Endodermal cell (in vitro differentiated cells): ENCODE measurements at regions not wholly inside any gene's neighbourhood (a gene's known extent, or its start where the extent isn't known, plus 50 kb on each side); places are given as distances from the start of the nearest gene placed in this dataset.

Experiments
- DNase-seq: peaks from one replicate; pipeline ENCODE4 v3.0.0-alpha.2; 2017
- H3K27ac ChIP-seq: 2 replicates; pipeline ENCODE4 v1.5.1; 2013; ENCODE audit warnings: mild to moderate bottlenecking, low read depth, low read length, moderate library complexity
- H3K27me3 ChIP-seq: 2 replicates; pipeline ENCODE4 v1.6.1; 2013; ENCODE audit warnings: mild to moderate bottlenecking, low read length, moderate library complexity; ENCODE audit not compliant: insufficient read depth, control insufficient read depth, poor library complexity, severe bottlenecking
- H3K36me3 ChIP-seq: 2 replicates; pipeline ENCODE4 v1.7.0; 2013; ENCODE audit warnings: mild to moderate bottlenecking, low read length, moderate library complexity; ENCODE audit not compliant: control insufficient read depth, insufficient read depth
- H3K4me1 ChIP-seq: one replicate; pipeline ENCODE4 v1.7.0; 2013; ENCODE audit warnings: low read length; ENCODE audit not compliant: control insufficient read depth, insufficient read depth
- H3K4me3 ChIP-seq: 2 replicates; pipeline ENCODE4 v1.5.1; 2013; ENCODE audit warnings: mild to moderate bottlenecking, low read length, moderate library complexity
- H3K9ac ChIP-seq: 2 replicates; pipeline ENCODE4 v1.6.1; 2013; ENCODE audit warnings: mild to moderate bottlenecking, low read length, moderate library complexity; ENCODE audit not compliant: poor library complexity, severe bottlenecking; ENCODE audit errors: extremely low read depth
- H3K9me3 ChIP-seq: 2 replicates; pipeline ENCODE4 v1.6.1; 2013; ENCODE audit warnings: mild to moderate bottlenecking, low read length, moderate library complexity; ENCODE audit not compliant: control insufficient read depth
- H3K27ac Mint-ChIP-seq: 2 replicates; pipeline ENCODE4 v1.8.0; 2020; ENCODE audit warnings: mixed read lengths
- H3K27me3 Mint-ChIP-seq: 2 replicates; pipeline ENCODE4 v1.8.0; 2021; ENCODE audit warnings: mild to moderate bottlenecking, mixed read lengths; ENCODE audit not compliant: insufficient read depth
- H3K36me3 Mint-ChIP-seq: 2 replicates; pipeline ENCODE4 v1.8.0; 2020; ENCODE audit warnings: low read depth, mixed read lengths
- H3K4me1 Mint-ChIP-seq: 2 replicates; pipeline ENCODE4 v1.8.0; 2020; ENCODE audit warnings: mixed read lengths
- H3K4me3 Mint-ChIP-seq: 2 replicates; pipeline ENCODE4 v1.8.0; 2020; ENCODE audit warnings: mild to moderate bottlenecking, moderate library complexity, mixed read lengths
- H3K9me3 Mint-ChIP-seq: 2 replicates; pipeline ENCODE4 v1.8.0; 2020; ENCODE audit warnings: mild to moderate bottlenecking, mixed read lengths
- WGBS, 2 experiments: methylation state at CpG; one replicate each; pipeline versions ENCODE4 v1.1.5 to v1.1.7; 2013; ENCODE audit warnings: missing lambda C conversion rate in 2 of 2, mixed read lengths in 1 of 2; ENCODE audit not compliant: insufficient coverage in 1 of 2, insufficient read length in 1 of 2; 5-methylcytosine and 5-hydroxymethylcytosine counted together
- TF ChIP-seq, protein P1 (sequence below): fragments of 200-600 bp; sonication (generic); conservative IDR thresholded peaks from 2 replicates; pipeline ENCODE4 v1.5.0; 2021; ENCODE audit warnings: antibody characterized with exemption, mild to moderate bottlenecking

DNA sequence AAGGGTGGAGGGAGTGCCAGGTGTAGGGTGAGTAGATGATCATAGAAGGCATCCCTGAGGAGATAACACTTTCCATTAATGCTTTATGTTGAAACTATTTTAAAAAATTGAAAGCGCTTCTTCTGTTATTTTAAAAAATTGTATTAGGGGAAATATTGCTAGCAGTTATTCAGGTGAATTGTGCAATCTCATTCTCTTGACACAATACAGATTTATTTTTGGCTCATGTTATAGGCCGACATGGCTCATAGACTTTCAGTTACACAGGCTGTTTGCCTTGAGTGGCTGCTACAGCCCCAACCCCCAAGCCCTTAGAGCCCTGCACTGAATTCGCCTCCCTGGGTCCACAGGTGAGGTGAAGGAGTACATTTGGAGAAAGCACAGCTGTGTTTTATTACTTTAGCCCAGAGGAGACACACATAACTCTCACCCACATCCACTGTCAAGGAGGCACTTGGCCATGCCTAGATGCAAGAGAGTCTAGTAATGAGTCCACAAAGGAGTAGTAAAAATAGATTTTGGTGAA is 228.2 kb downstream of the RFPL4B start:
- Histone ChIP-seq H3K4me1 (no peaks in the 10 kb centered on the region), H3K9me3 (no peaks in the 10 kb centered on the region), H3K36me3 (no peaks in the 10 kb centered on the region), H3K27me3 (no peaks in the 10 kb centered on the region), H3K9ac (no peak overlapping the region), H3K27ac (no peak overlapping the region), H3K4me3 (no peak overlapping the region)
- Mint-ChIP-seq H3K4me3 (no peak overlapping the region), H3K27ac (no peak overlapping the region), H3K9me3 (no peaks in the 10 kb centered on the region), H3K4me1 (no peaks in the 10 kb centered on the region), H3K27me3 (no peaks in the 10 kb centered on the region), H3K36me3 (no peaks in the 10 kb centered on the region)
- 89 to 100% methylated on average over 2 to 3 of the region's 3 CpGs for WGBS, 2 experiments
- TF ChIP-seq, protein P1, sequence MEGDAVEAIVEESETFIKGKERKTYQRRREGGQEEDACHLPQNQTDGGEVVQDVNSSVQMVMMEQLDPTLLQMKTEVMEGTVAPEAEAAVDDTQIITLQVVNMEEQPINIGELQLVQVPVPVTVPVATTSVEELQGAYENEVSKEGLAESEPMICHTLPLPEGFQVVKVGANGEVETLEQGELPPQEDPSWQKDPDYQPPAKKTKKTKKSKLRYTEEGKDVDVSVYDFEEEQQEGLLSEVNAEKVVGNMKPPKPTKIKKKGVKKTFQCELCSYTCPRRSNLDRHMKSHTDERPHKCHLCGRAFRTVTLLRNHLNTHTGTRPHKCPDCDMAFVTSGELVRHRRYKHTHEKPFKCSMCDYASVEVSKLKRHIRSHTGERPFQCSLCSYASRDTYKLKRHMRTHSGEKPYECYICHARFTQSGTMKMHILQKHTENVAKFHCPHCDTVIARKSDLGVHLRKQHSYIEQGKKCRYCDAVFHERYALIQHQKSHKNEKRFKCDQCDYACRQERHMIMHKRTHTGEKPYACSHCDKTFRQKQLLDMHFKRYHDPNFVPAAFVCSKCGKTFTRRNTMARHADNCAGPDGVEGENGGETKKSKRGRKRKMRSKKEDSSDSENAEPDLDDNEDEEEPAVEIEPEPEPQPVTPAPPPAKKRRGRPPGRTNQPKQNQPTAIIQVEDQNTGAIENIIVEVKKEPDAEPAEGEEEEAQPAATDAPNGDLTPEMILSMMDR = no peak
- no peak for DNase-seq

DNA sequence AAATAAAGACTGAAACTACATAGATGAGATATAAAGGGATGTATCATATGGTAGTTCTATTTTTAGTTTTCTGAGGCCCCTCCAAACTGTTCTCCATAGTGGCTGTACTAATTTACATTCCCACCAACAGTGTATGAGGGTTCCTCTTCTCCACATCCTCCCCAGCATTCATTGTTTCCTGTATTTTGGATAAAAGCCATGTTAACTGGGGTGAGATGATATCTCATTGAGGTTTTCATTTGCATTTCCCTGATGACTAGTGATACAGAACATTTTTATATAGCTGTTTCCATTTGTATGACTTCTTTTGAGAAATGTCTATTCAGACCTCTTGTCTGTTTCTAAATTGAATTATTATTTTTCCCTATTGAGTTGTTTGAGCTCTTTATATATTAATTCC is 229.3 kb downstream of the RFPL4B start:
- Mint-ChIP-seq H3K36me3 (no peaks in the 10 kb centered on the region), H3K27ac (no peak overlapping the region), H3K9me3 (no peaks in the 10 kb centered on the region), H3K4me3 (no peak overlapping the region), H3K27me3 (no peaks in the 10 kb centered on the region), H3K4me1 (no peaks in the 10 kb centered on the region)
- Histone ChIP-seq H3K4me1 (no peaks in the 10 kb centered on the region), H3K27ac (no peak overlapping the region), H3K27me3 (no peaks in the 10 kb centered on the region), H3K36me3 (no peaks in the 10 kb centered on the region), H3K9ac (no peak overlapping the region), H3K9me3 (no peaks in the 10 kb centered on the region), H3K4me3 (no peak overlapping the region)
- TF ChIP-seq, protein P1 = no peak
- no peak for DNase-seq

DNA sequence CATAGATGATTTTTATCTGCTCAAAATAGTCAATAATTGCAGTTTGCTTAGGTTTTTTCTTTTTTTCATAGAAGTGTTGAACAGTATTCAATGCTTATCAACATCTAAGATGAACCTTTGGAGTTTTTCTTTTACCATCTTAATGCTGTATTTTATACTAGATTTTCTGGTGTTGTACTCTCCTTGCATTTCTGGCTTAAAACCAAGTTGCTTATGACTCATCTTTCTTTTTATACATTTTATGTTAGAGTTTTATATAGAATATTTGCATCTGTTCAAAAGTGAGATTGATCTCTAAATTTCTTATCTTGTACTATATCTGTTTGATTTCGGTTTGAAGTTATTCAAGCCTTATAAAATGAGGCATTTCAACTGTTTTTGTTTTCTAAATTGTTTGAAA is 232.5 kb downstream of the RFPL4B start:
- WGBS, 2 experiments = 92% methylated on average over 1 of the region's 1 CpG; no CpG with 5 or more reads in 1 of the 2 experiments
- Mint-ChIP-seq H3K36me3 (no peaks in the 10 kb centered on the region), H3K27me3 (no peaks in the 10 kb centered on the region), H3K4me3 (no peak overlapping the region), H3K27ac (no peak overlapping the region), H3K4me1 (no peaks in the 10 kb centered on the region), H3K9me3 (no peaks in the 10 kb centered on the region)
- no peak overlapping the region for H3K4me3 ChIP-seq
- no peak overlapping the region for H3K9ac ChIP-seq
- no peaks in the 10 kb centered on the region for H3K27me3 ChIP-seq
- H3K4me1 ChIP-seq = no peaks in the 10 kb centered on the region
- no peaks in the 10 kb centered on the region for H3K36me3 ChIP-seq
- TF ChIP-seq, protein P1 = no peak
- H3K9me3 ChIP-seq = no peaks in the 10 kb centered on the region
- DNase-seq = no peak
- H3K27ac ChIP-seq = no peak overlapping the region
